ENCODE measurements at regions not wholly inside any gene's neighbourhood (a gene's known extent, or its start where the extent isn't known, plus 50 kb on each side); places are given as distances from the start of the nearest gene placed in this dataset.

- no peak for TF ChIP-seq ESRRG (CRISPR knock-in tag; IDR thresholded peaks at IDR 0.05)
- no peak for TF ChIP-seq CREB5 (CRISPR knock-in tag; IDR thresholded peaks at IDR 0.05; ENCODE audit: low read depth)
- TF ChIP-seq GLIS3 (CRISPR knock-in tag; IDR thresholded peaks at IDR 0.05), result no peak
- TF ChIP-seq PATZ1 (CRISPR knock-in tag; IDR thresholded peaks at IDR 0.05; ENCODE audit: borderline replicate concordance), result no peak
- TF ChIP-seq ZNF565 (CRISPR knock-in tag; conservative IDR thresholded peaks at IDR 0.05; ENCODE audit: low read depth), result no peak
- TF ChIP-seq TOX (CRISPR knock-in tag; IDR thresholded peaks at IDR 0.05; ENCODE audit: borderline replicate concordance), result no peak
Observed at GRCh38 chr10:43980715-43981114, 332.0 kb upstream of the ZNF32 start.

Data from SK-N-SH treated with all-trans-retinoic acid at 6 μM for 48 hours (cell line).